Body of pancreas (tissue), 4 donors: ENCODE measurements at regions not wholly inside any gene's neighbourhood (a gene's known extent, or its start where the extent isn't known, plus 50 kb on each side); places are given as distances from the start of the nearest gene placed in this dataset.
"Not testable (repeated sequence)": the region's sequence is repeated elsewhere in the genome, so short reads cannot be mapped to it uniquely, and the experiment has no call there.

Source experiments
- POLR2A ChIP-seq, 3 donors: fragments of 450-650 bp; IDR thresholded peaks; one replicate each; pipeline ENCODE4 v1.6.1; 2016; ENCODE audit warnings: antibody characterized with exemption in 3 of 3, mild to moderate bottlenecking in 2 of 3
- TF ChIP-seq, protein P1 (sequence below), 7 experiments: fragments of 450-650 bp in 4 of 7; fragments of 200-600 bp in 3 of 7; sonication (generic) in 3 of 7; IDR thresholded peaks; one replicate each; pipeline ENCODE4 v1.5.1; 2016 to 2019; ENCODE audit warnings: antibody characterized with exemption in 7 of 7

DNA sequence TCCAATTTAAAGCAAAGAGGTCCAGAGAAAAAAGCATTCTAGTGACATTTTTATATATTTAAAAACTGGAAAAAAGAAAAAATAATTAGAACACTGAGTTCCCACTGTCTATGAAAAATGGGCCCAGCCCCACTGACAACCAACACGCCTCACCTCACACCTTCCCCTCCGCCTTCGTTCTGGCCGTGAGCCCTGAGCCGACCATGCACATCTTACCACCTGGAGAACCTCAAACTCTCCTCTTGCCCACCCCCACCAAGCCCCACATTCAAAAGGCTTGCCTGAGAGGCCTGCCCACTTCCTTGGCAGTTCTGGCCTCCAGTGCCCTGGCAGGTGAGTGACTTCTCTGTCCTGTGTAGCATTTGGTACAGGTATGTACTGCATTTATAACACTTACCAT lies 63.9 kb upstream of the PLGLB2 start:
- TF ChIP-seq, protein P1, sequence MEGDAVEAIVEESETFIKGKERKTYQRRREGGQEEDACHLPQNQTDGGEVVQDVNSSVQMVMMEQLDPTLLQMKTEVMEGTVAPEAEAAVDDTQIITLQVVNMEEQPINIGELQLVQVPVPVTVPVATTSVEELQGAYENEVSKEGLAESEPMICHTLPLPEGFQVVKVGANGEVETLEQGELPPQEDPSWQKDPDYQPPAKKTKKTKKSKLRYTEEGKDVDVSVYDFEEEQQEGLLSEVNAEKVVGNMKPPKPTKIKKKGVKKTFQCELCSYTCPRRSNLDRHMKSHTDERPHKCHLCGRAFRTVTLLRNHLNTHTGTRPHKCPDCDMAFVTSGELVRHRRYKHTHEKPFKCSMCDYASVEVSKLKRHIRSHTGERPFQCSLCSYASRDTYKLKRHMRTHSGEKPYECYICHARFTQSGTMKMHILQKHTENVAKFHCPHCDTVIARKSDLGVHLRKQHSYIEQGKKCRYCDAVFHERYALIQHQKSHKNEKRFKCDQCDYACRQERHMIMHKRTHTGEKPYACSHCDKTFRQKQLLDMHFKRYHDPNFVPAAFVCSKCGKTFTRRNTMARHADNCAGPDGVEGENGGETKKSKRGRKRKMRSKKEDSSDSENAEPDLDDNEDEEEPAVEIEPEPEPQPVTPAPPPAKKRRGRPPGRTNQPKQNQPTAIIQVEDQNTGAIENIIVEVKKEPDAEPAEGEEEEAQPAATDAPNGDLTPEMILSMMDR (IDR thresholded peaks at IDR 0.05): not testable (repeated sequence)
- TF ChIP-seq POLR2A (IDR thresholded peaks at IDR 0.05): not testable (repeated sequence)
